ENCODE measurements at regions not wholly inside any gene's neighbourhood (a gene's known extent, or its start where the extent isn't known, plus 50 kb on each side); places are given as distances from the start of the nearest gene placed in this dataset.

DNA sequence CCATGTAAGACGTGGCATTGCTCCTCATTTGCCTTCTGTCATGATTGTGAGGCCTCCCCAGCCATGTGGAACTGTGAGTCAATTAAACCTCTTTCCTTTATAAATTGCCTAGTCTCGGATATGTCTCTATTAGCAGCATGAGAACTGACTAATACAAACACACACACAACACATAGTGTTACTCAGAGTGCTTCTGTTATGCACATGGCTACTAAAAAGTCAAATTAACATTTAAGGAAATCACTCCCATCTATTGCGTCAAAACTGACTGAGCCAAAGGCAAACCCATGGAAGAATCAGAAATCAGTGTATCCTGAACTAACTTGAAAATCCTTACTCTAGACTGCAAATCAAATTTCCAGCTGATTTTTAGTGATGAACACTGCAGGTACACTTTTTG lies 209.2 kb downstream of the RBM26 start:
- 67 to 90% (median 77%) methylated on average over 3 of the region's 3 CpGs for WGBS, 4 donors
- intact Hi-C loops (cut with DNase I) = no loop called here
- no peak for DNase-seq

DNA sequence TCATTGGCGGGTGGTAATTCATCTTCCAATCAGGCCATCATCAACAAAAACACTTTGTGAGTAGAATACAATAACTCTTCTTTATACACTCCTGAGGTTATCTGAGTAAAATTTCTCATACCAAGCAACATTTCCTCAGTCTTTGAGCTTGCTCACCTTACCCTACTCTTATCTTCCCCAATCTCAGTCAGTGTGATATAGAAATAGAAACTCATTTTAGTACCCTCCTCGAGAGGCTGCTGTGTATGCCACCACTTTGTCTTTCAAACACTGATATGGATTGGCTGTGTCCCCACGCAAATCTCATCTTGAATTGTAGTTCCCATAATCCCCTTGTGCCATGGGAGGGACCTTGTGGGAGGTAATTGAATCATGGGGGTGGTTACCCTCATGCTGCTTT lies 209.7 kb downstream of the RBM26 start:
- intact Hi-C loops (cut with DNase I) = no loop called here

More for the DNA sequence above, 209.2 kb downstream of the RBM26 start:
- no peaks in the 10 kb centered on the region for H3K9me3 ChIP-seq (replicated peaks in 1 of 3)
- no peak overlapping the region for H3K4me3 ChIP-seq
- no peak overlapping the region for H3K27ac ChIP-seq
- H3K4me1 ChIP-seq (replicated peaks in 1 of 2) = no peaks in the 10 kb centered on the region
- no peaks in the 10 kb centered on the region for H3K36me3 ChIP-seq (replicated peaks in 1 of 2)
- no peaks in the 10 kb centered on the region for H3K27me3 ChIP-seq
- TF ChIP-seq, protein P1, sequence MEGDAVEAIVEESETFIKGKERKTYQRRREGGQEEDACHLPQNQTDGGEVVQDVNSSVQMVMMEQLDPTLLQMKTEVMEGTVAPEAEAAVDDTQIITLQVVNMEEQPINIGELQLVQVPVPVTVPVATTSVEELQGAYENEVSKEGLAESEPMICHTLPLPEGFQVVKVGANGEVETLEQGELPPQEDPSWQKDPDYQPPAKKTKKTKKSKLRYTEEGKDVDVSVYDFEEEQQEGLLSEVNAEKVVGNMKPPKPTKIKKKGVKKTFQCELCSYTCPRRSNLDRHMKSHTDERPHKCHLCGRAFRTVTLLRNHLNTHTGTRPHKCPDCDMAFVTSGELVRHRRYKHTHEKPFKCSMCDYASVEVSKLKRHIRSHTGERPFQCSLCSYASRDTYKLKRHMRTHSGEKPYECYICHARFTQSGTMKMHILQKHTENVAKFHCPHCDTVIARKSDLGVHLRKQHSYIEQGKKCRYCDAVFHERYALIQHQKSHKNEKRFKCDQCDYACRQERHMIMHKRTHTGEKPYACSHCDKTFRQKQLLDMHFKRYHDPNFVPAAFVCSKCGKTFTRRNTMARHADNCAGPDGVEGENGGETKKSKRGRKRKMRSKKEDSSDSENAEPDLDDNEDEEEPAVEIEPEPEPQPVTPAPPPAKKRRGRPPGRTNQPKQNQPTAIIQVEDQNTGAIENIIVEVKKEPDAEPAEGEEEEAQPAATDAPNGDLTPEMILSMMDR (IDR thresholded peaks at IDR 0.05) = no peak
- no peak for TF ChIP-seq POLR2A (IDR thresholded peaks at IDR 0.05)

DNA sequence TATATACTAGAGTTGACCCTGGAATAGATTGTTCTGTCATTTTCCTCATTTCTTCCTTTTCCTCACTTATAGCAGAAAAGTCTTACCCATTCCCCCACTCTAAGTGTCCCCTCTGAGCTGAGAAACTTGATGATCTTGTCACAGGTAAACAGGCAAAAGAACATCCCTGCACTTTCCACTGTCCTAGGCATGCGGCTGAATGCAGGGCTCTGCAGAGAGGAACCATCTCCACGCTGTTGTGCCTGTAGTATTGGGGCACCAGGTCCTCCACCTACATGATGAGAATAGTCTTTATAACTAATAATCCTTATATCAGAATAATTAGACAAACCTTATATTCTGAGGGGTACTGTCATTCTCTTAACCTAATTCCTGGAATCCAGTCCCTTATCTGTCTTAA lies 211.3 kb downstream of the RBM26 start:
- H3K4me1 ChIP-seq (replicated peaks in 1 of 2) = no peaks in the 10 kb centered on the region

More for the DNA sequence above, 209.7 kb downstream of the RBM26 start:
- no peaks in the 10 kb centered on the region for H3K27me3 ChIP-seq
- no peaks in the 10 kb centered on the region for H3K36me3 ChIP-seq (replicated peaks in 1 of 2)
- H3K27ac ChIP-seq = no peak overlapping the region
- DNase-seq = no peak
- no peaks in the 10 kb centered on the region for H3K9me3 ChIP-seq (replicated peaks in 1 of 3)
- TF ChIP-seq, protein P1 (IDR thresholded peaks at IDR 0.05) = no peak
- no peak for TF ChIP-seq POLR2A (IDR thresholded peaks at IDR 0.05)
- WGBS, 4 donors = 75 to 86% (median 78%) methylated on average over 3 of the region's 3 CpGs
- no peak overlapping the region for H3K4me3 ChIP-seq
- H3K4me1 ChIP-seq (replicated peaks in 1 of 2) = no peaks in the 10 kb centered on the region

DNA sequence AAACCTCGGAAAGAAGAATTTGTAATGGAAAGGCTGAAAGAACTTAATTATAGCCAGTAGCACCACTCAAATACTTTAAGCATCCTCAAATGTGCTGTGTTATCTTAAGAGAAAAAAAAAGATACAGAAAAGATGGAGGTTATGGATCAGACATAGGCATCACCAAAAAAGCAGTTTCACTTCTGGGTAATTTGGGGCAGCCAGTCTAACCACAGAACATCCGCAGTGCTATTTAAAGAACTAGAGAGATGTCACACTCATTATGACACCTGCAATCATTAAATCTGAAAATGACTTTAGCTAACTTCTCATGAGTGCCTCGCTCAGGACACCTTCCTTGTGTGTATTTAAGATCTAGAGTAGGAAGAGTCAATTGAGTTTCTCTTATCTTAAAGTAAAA lies 211.8 kb downstream of the RBM26 start:
- Histone ChIP-seq H3K4me1 (replicated peaks in 1 of 2) (no peaks in the 10 kb centered on the region), H3K36me3 (replicated peaks in 1 of 2) (no peaks in the 10 kb centered on the region), H3K27ac (no peak overlapping the region), H3K4me3 (no peak overlapping the region), H3K27me3 (no peaks in the 10 kb centered on the region), H3K9me3 (replicated peaks in 1 of 3) (no peaks in the 10 kb centered on the region)
- no peak for DNase-seq
- intact Hi-C loops (cut with DNase I) = no loop called here
- TF ChIP-seq, protein P1 (IDR thresholded peaks at IDR 0.05) = no peak
- TF ChIP-seq POLR2A (IDR thresholded peaks at IDR 0.05) = no peak
- 63 to 71% (median 66%) methylated on average over 3 of the region's 3 CpGs for WGBS, 4 donors

More for the DNA sequence above, 211.3 kb downstream of the RBM26 start:
- no peak overlapping the region for H3K4me3 ChIP-seq
- intact Hi-C loops (cut with DNase I) = no loop called here
- no peaks in the 10 kb centered on the region for H3K36me3 ChIP-seq (replicated peaks in 1 of 2)
- no peaks in the 10 kb centered on the region for H3K9me3 ChIP-seq (replicated peaks in 1 of 3)
- no peaks in the 10 kb centered on the region for H3K27me3 ChIP-seq
- no peak for DNase-seq
- WGBS, 4 donors = 63 to 79% (median 72%) methylated on average over 2 of the region's 2 CpGs
- TF ChIP-seq POLR2A (IDR thresholded peaks at IDR 0.05) = no peak
- TF ChIP-seq, protein P1 (IDR thresholded peaks at IDR 0.05) = no peak
- H3K27ac ChIP-seq = no peak overlapping the region

Data from adrenal gland (tissue), 9 donors.